ENCODE measurements at regions not wholly inside any gene's neighbourhood (a gene's known extent, or its start where the extent isn't known, plus 50 kb on each side); places are given as distances from the start of the nearest gene placed in this dataset.

DNA sequence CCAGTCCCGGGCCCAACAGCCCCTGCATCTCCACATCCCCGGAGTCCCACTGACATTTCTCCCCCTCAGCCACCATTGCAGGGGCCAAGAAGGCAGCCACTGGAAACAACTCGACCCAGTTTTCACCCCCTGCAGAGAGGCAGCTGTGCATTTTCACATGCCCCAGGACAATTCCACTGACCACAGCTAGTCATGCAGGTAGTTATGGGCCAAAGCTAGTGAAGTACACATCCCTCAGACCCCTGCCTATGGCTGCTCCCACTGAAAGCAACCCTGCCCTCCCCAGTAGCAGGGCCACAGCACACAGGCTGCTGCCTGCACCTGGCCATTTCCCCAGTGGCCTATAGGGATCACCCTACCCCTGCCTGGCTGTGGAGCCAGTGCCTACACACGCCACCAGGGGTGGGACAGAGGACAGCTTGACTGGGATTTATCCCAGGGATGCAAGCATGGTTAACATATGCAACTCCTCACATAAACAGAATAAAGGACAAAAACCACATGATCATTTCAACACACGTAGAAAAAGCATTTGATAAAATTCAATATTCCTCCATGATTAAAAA lies 154.0 kb downstream of the NDUFA12 start:
- Histone ChIP-seq H3K36me3 (ENCODE audit: control insufficient read depth, insufficient read depth, low read length) (no peaks in the 10 kb centered on the region), H3K27me3 (ENCODE audit: control insufficient read depth, insufficient read depth, low read length) (no peaks in the 10 kb centered on the region), H3K9me3 (ENCODE audit: control insufficient read depth, insufficient read depth, low read length) (no peaks in the 10 kb centered on the region), H3K4me3 (ENCODE audit: low read length) (no peak overlapping the region), H3K27ac (ENCODE audit: low read length) (no peak overlapping the region), H3K4me1 (ENCODE audit: control insufficient read depth, insufficient read depth, low read length) (no peaks in the 10 kb centered on the region)
- intact Hi-C loops (cut with micrococcal nuclease): no loop called here
- no peak overlapping the region for H3K27ac Mint-ChIP-seq
- no peak overlapping the region for H3K4me3 Mint-ChIP-seq
- no peaks in the 10 kb centered on the region for H3K36me3 Mint-ChIP-seq
- H3K4me1 Mint-ChIP-seq: no peaks in the 10 kb centered on the region
- DNase-seq (no peak), ATAC-seq (no peak)
- 89% methylated on average over 5 of the region's 5 CpGs for WGBS (ENCODE audit: insufficient coverage)
- H3K9me3 Mint-ChIP-seq: no peaks in the 10 kb centered on the region
- peaks cover 22 to 48% of the 10 kb centered on the region in 2 donors for H3K27me3 Mint-ChIP-seq (ENCODE audit: low read depth in 2 of 2)
- TF ChIP-seq, protein P1, sequence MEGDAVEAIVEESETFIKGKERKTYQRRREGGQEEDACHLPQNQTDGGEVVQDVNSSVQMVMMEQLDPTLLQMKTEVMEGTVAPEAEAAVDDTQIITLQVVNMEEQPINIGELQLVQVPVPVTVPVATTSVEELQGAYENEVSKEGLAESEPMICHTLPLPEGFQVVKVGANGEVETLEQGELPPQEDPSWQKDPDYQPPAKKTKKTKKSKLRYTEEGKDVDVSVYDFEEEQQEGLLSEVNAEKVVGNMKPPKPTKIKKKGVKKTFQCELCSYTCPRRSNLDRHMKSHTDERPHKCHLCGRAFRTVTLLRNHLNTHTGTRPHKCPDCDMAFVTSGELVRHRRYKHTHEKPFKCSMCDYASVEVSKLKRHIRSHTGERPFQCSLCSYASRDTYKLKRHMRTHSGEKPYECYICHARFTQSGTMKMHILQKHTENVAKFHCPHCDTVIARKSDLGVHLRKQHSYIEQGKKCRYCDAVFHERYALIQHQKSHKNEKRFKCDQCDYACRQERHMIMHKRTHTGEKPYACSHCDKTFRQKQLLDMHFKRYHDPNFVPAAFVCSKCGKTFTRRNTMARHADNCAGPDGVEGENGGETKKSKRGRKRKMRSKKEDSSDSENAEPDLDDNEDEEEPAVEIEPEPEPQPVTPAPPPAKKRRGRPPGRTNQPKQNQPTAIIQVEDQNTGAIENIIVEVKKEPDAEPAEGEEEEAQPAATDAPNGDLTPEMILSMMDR (IDR thresholded peaks at IDR 0.05): no peak

DNA sequence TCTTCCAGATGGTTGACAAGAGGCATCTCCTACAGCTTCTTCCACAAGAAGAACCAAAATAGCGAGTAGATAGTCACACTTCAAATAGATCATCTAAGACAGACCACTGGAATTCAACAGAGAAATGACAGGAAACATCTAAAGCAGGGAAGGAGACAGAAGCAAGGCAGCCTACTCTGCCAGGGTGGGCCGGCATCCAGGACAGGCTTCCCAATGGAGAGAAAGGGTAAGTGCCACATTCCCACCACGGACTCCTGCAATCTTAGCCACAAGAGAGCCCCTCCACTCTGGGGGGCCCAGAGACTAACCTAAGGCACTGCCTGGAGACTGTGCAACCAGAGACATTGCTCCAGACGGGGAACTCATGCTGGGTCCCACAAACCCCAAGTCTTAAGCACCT lies 154.5 kb downstream of the NDUFA12 start:
- Histone ChIP-seq H3K9me3 (ENCODE audit: control insufficient read depth, insufficient read depth, low read length) (no peaks in the 10 kb centered on the region), H3K36me3 (ENCODE audit: control insufficient read depth, insufficient read depth, low read length) (no peaks in the 10 kb centered on the region), H3K27me3 (ENCODE audit: control insufficient read depth, insufficient read depth, low read length) (no peaks in the 10 kb centered on the region), H3K4me1 (ENCODE audit: control insufficient read depth, insufficient read depth, low read length) (no peaks in the 10 kb centered on the region), H3K27ac (ENCODE audit: low read length) (no peak overlapping the region), H3K4me3 (ENCODE audit: low read length) (no peak overlapping the region)
- no peak for DNase-seq
- Mint-ChIP-seq H3K9me3 (no peaks in the 10 kb centered on the region), H3K36me3 (no peaks in the 10 kb centered on the region), H3K27me3 (ENCODE audit: low read depth in 2 of 2) (peaks cover 20 to 51% of the 10 kb centered on the region in 2 donors), H3K4me1 (no peaks in the 10 kb centered on the region), H3K27ac (no peak overlapping the region), H3K4me3 (no peak overlapping the region)
- TF ChIP-seq, protein P1 (IDR thresholded peaks at IDR 0.05): no peak
- intact Hi-C loops (cut with micrococcal nuclease): no loop called here
- ATAC-seq: no peak
- WGBS (ENCODE audit: insufficient coverage): 94% methylated on average over 4 of the region's 4 CpGs

DNA sequence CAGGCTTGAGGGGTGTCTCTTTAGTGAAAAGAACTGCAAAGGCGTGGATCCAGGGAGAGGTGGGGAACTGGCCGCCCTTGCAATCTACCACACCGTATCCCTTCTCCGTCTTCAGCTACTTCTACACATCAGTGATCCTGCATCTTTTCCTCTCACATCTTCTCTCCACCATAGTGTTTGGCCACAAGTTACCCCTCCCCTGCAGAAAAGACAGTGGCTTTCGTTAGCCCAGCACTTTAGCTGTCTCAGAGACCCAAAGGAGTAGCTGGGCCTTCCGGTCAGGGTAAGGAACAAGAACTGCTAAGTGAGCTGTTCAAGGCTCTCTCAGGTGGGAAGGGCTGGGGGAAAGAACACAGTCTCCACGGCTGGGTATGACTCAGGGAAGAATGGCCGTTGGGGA lies 158.4 kb downstream of the NDUFA12 start:
- Mint-ChIP-seq H3K27me3 (ENCODE audit: low read depth in 2 of 2) (peaks cover 8 to 25% of the 10 kb centered on the region in 2 donors), H3K4me3 (no peak overlapping the region), H3K9me3 (no peaks in the 10 kb centered on the region), H3K27ac (no peak overlapping the region), H3K36me3 (no peaks in the 10 kb centered on the region), H3K4me1 (no peaks in the 10 kb centered on the region)
- Histone ChIP-seq H3K4me1 (ENCODE audit: control insufficient read depth, insufficient read depth, low read length) (no peaks in the 10 kb centered on the region), H3K9me3 (ENCODE audit: control insufficient read depth, insufficient read depth, low read length) (no peaks in the 10 kb centered on the region), H3K4me3 (ENCODE audit: low read length) (no peak overlapping the region), H3K27ac (ENCODE audit: low read length) (no peak overlapping the region), H3K27me3 (ENCODE audit: control insufficient read depth, insufficient read depth, low read length) (no peaks in the 10 kb centered on the region), H3K36me3 (ENCODE audit: control insufficient read depth, insufficient read depth, low read length) (no peaks in the 10 kb centered on the region)
- WGBS (ENCODE audit: insufficient coverage): 89% methylated on average over 8 of the region's 8 CpGs
- intact Hi-C loops (cut with micrococcal nuclease): no loop called here
- DNase-seq (no peak), ATAC-seq (no peak)
- TF ChIP-seq, protein P1 (IDR thresholded peaks at IDR 0.05): no peak

DNA sequence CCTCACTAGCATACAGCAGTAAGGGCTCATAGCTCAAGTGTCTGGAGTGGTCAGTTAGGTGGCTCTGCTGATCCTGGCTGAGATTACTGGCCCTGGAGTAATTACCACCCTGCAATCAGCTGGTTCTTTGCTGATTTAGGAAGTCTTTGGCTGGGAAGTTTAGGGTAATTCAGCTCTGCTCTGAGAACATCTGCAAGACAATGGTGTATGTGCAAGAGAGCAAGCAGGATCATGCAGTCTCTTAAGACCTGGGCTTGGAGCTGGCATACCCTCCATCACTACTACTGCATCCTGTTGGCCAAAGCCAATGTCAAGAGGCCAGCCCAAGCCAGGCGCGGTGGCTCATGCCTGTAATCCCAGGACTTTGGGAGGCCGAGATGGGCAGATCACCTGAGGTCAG lies 159.0 kb downstream of the NDUFA12 start:
- Histone ChIP-seq H3K27ac (ENCODE audit: low read length) (no peak overlapping the region), H3K4me3 (ENCODE audit: low read length) (no peak overlapping the region), H3K36me3 (ENCODE audit: control insufficient read depth, insufficient read depth, low read length) (no peaks in the 10 kb centered on the region), H3K27me3 (ENCODE audit: control insufficient read depth, insufficient read depth, low read length) (no peaks in the 10 kb centered on the region), H3K4me1 (ENCODE audit: control insufficient read depth, insufficient read depth, low read length) (no peaks in the 10 kb centered on the region), H3K9me3 (ENCODE audit: control insufficient read depth, insufficient read depth, low read length) (no peaks in the 10 kb centered on the region)
- WGBS (ENCODE audit: insufficient coverage): 96% methylated on average over 3 of the region's 3 CpGs
- DNase-seq: no peak
- Mint-ChIP-seq H3K36me3 (no peaks in the 10 kb centered on the region), H3K27me3 (ENCODE audit: low read depth in 2 of 2) (peaks cover 8 to 25% of the 10 kb centered on the region in 2 donors), H3K27ac (no peak overlapping the region), H3K4me1 (no peaks in the 10 kb centered on the region), H3K4me3 (no peak overlapping the region), H3K9me3 (no peaks in the 10 kb centered on the region)
- TF ChIP-seq, protein P1 (IDR thresholded peaks at IDR 0.05): no peak
- intact Hi-C loops (cut with micrococcal nuclease): no loop called here
- ATAC-seq: no peak
